DMS153 (cell line): ENCODE measurements at regions not wholly inside any gene's neighbourhood (a gene's known extent, or its start where the extent isn't known, plus 50 kb on each side); places are given as distances from the start of the nearest gene placed in this dataset.

ENCODE experiments used
- DNase-seq: peaks from one replicate; lab custom pipeline; 2025; lab: John Stamatoyannopoulos, UW

GRCh38 chr17:77364941-77365583 is 224.3 kb downstream of the SEC14L1 start:
- no peak for DNase-seq

- DNase-seq = peak; percentile 93
Measured at GRCh38 chr17:77365584-77366186, 224.9 kb downstream of the SEC14L1 start.

- DNase-seq = peak; percentile 57
Measured at GRCh38 chr17:77366206-77366557, 225.4 kb downstream of the SEC14L1 start.

- DNase-seq = peak; percentile 53
Measured at GRCh38 chr17:77366558-77367245, 225.9 kb downstream of the SEC14L1 start.

- DNase-seq = no peak
Measured at GRCh38 chr17:77369544-77369971, 228.8 kb downstream of the SEC14L1 start.

GRCh38 chr17:77370586-77370985 is 229.8 kb downstream of the SEC14L1 start:
- DNase-seq = no peak

- DNase-seq = peak; percentile 67
Measured at GRCh38 chr17:77371117-77371887, 230.5 kb downstream of the SEC14L1 start.

GRCh38 chr17:77371888-77372443 is 231.2 kb downstream of the SEC14L1 start:
- no peak for DNase-seq

GRCh38 chr17:77372444-77373298 is 231.9 kb downstream of the SEC14L1 start:
- DNase-seq = peak; percentile 32

- DNase-seq = no peak
Measured at GRCh38 chr17:77373299-77374169, 232.8 kb downstream of the SEC14L1 start.

- peak; percentile 82 for DNase-seq
Measured at GRCh38 chr17:77374170-77374936, 233.6 kb downstream of the SEC14L1 start.

- no peak for DNase-seq
Measured at GRCh38 chr17:77375108-77375916, 234.5 kb downstream of the SEC14L1 start.

- no peak for DNase-seq
Measured at GRCh38 chr17:77375917-77376651, 235.3 kb downstream of the SEC14L1 start.

- DNase-seq = peak; percentile 24
Measured at GRCh38 chr17:77376795-77377709, 236.3 kb downstream of the SEC14L1 start.

GRCh38 chr17:77377710-77378235 is 237.0 kb downstream of the SEC14L1 start:
- DNase-seq = no peak

GRCh38 chr17:77378318-77379064 is 237.7 kb downstream of the SEC14L1 start:
- no peak for DNase-seq
